ENCODE measurements at regions not wholly inside any gene's neighbourhood (a gene's known extent, or its start where the extent isn't known, plus 50 kb on each side); places are given as distances from the start of the nearest gene placed in this dataset.

- TF ChIP-seq, protein P1, sequence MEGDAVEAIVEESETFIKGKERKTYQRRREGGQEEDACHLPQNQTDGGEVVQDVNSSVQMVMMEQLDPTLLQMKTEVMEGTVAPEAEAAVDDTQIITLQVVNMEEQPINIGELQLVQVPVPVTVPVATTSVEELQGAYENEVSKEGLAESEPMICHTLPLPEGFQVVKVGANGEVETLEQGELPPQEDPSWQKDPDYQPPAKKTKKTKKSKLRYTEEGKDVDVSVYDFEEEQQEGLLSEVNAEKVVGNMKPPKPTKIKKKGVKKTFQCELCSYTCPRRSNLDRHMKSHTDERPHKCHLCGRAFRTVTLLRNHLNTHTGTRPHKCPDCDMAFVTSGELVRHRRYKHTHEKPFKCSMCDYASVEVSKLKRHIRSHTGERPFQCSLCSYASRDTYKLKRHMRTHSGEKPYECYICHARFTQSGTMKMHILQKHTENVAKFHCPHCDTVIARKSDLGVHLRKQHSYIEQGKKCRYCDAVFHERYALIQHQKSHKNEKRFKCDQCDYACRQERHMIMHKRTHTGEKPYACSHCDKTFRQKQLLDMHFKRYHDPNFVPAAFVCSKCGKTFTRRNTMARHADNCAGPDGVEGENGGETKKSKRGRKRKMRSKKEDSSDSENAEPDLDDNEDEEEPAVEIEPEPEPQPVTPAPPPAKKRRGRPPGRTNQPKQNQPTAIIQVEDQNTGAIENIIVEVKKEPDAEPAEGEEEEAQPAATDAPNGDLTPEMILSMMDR (conservative IDR thresholded peaks at IDR 0.05): no peak
- H3K36me3 Mint-ChIP-seq (ENCODE audit: low read depth): no peaks in the 10 kb centered on the region
- peaks cover 2% of the 10 kb centered on the region for H3K9me3 Mint-ChIP-seq
Observed at GRCh38 chr21:18058731-18059398, 185.8 kb upstream of the CHODL start.

GRCh38 chr21:18053151-18053550 lies 191.5 kb upstream of the CHODL start:
- no peak overlapping the region for H3K4me3 ChIP-seq (ENCODE audit: low read length)
- no peaks in the 10 kb centered on the region for H3K36me3 Mint-ChIP-seq (ENCODE audit: low read depth)
- H3K27me3 ChIP-seq (ENCODE audit: control insufficient read depth, insufficient read depth, low read length, poor library complexity, severe bottlenecking): no peaks in the 10 kb centered on the region
- 88 to 100% methylated on average over 1 of the region's 1 CpG for WGBS, 2 experiments (ENCODE audit: insufficient coverage in 1 of 2, insufficient read length in 1 of 2)
- no peak overlapping the region for H3K27ac ChIP-seq (ENCODE audit: low read depth, low read length)
- no peak for DNase-seq
- TF ChIP-seq, protein P1 (conservative IDR thresholded peaks at IDR 0.05): no peak
- no peaks in the 10 kb centered on the region for H3K27me3 Mint-ChIP-seq (ENCODE audit: insufficient read depth)
- no peak overlapping the region for H3K9ac ChIP-seq (ENCODE audit: extremely low read depth, low read length, poor library complexity, severe bottlenecking)
- no peaks in the 10 kb centered on the region for H3K9me3 ChIP-seq (ENCODE audit: control insufficient read depth, low read length)
- H3K4me1 Mint-ChIP-seq: no peaks in the 10 kb centered on the region
- H3K27ac Mint-ChIP-seq: no peak overlapping the region
- H3K4me1 ChIP-seq (ENCODE audit: control insufficient read depth, insufficient read depth, low read length): no peaks in the 10 kb centered on the region
- no peak overlapping the region for H3K4me3 Mint-ChIP-seq
- no peaks in the 10 kb centered on the region for H3K36me3 ChIP-seq (ENCODE audit: control insufficient read depth, insufficient read depth, low read length)
- H3K9me3 Mint-ChIP-seq: no peaks in the 10 kb centered on the region

More at GRCh38 chr21:18058731-18059398, 185.8 kb upstream of the CHODL start:
- Histone ChIP-seq H3K9me3 (ENCODE audit: control insufficient read depth, low read length) (no peaks in the 10 kb centered on the region), H3K4me1 (ENCODE audit: control insufficient read depth, insufficient read depth, low read length) (no peaks in the 10 kb centered on the region), H3K27me3 (ENCODE audit: control insufficient read depth, insufficient read depth, low read length, poor library complexity, severe bottlenecking) (no peaks in the 10 kb centered on the region), H3K36me3 (ENCODE audit: control insufficient read depth, insufficient read depth, low read length) (no peaks in the 10 kb centered on the region), H3K27ac (ENCODE audit: low read depth, low read length) (no peak overlapping the region), H3K4me3 (ENCODE audit: low read length) (no peak overlapping the region), H3K9ac (ENCODE audit: extremely low read depth, low read length, poor library complexity, severe bottlenecking) (no peak overlapping the region)
- Mint-ChIP-seq H3K4me3 (no peak overlapping the region), H3K4me1 (peaks cover 8% of the 10 kb centered on the region), H3K27ac (no peak overlapping the region), H3K27me3 (ENCODE audit: insufficient read depth) (no peaks in the 10 kb centered on the region)
- no peak for DNase-seq
- 91% methylated on average over 3 of the region's 3 CpGs; no CpG with 5 or more reads in 1 of the 2 experiments for WGBS, 2 experiments (ENCODE audit: insufficient coverage in 1 of 2, insufficient read length in 1 of 2)

DNA sequence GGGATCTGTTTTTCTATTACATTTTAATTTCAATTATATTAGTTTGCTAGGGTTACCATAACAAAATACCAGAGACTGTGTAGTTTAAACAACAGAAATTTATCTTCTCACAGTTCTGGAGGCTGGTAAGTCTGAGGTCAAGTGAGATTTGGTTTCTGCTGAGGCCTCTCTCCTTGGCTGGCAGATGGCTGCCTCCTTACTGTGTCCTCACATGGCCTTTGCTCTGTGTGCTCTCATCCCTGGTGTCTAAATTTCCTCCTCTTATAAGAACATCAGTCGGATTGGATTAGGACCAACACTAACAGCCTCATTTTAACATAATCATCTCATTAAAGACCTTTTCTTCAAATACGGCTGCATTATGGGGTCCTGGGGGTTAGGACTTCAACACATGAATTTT lies 195.2 kb upstream of the CHODL start:
- no peaks in the 10 kb centered on the region for H3K27me3 Mint-ChIP-seq (ENCODE audit: insufficient read depth)
- Histone ChIP-seq H3K4me1 (ENCODE audit: control insufficient read depth, insufficient read depth, low read length) (no peaks in the 10 kb centered on the region), H3K36me3 (ENCODE audit: control insufficient read depth, insufficient read depth, low read length) (no peaks in the 10 kb centered on the region), H3K9me3 (ENCODE audit: control insufficient read depth, low read length) (no peaks in the 10 kb centered on the region), H3K9ac (ENCODE audit: extremely low read depth, low read length, poor library complexity, severe bottlenecking) (no peak overlapping the region), H3K27me3 (ENCODE audit: control insufficient read depth, insufficient read depth, low read length, poor library complexity, severe bottlenecking) (no peaks in the 10 kb centered on the region), H3K27ac (ENCODE audit: low read depth, low read length) (no peak overlapping the region), H3K4me3 (ENCODE audit: low read length) (no peak overlapping the region)
- no peaks in the 10 kb centered on the region for H3K36me3 Mint-ChIP-seq (ENCODE audit: low read depth)
- H3K27ac Mint-ChIP-seq: no peak overlapping the region
- WGBS, 2 experiments (ENCODE audit: insufficient coverage in 1 of 2, insufficient read length in 1 of 2): 83 to 84% methylated on average over 2 of the region's 2 CpGs
- TF ChIP-seq, protein P1 (conservative IDR thresholded peaks at IDR 0.05): no peak
- DNase-seq: no peak
- no peak overlapping the region for H3K4me3 Mint-ChIP-seq
- no peaks in the 10 kb centered on the region for H3K4me1 Mint-ChIP-seq
- no peaks in the 10 kb centered on the region for H3K9me3 Mint-ChIP-seq

Data from endodermal cell (in vitro differentiated cells).